Mesothelial cell of epicardium (in vitro differentiated cells): ENCODE measurements at regions not wholly inside any gene's neighbourhood (a gene's known extent, or its start where the extent isn't known, plus 50 kb on each side); places are given as distances from the start of the nearest gene placed in this dataset.

ENCODE experiments used
- DNase-seq, 2 experiments: peaks; one replicate each; pipeline ENCODE4 v3.0.0; 2021; ENCODE audit warnings: low spot score in 2 of 2; ENCODE audit not compliant: unreplicated experiment in 2 of 2
- H3K27ac Mint-ChIP-seq: 2 replicates; pipeline ENCODE4 v1.8.0; 2021; ENCODE audit warnings: mixed read lengths
- H3K27me3 Mint-ChIP-seq: 2 replicates; pipeline ENCODE4 v1.8.0; 2021; ENCODE audit warnings: low read depth, mixed read lengths
- H3K36me3 Mint-ChIP-seq: 2 replicates; pipeline ENCODE4 v1.8.0; 2021; ENCODE audit warnings: mixed read lengths
- H3K4me1 Mint-ChIP-seq: 2 replicates; pipeline ENCODE4 v1.8.0; 2021; ENCODE audit warnings: mixed read lengths
- H3K4me3 Mint-ChIP-seq: 2 replicates; pipeline ENCODE4 v1.8.0; 2021; ENCODE audit warnings: mild to moderate bottlenecking, moderate library complexity, mixed read lengths
- H3K9me3 Mint-ChIP-seq: 2 replicates; pipeline ENCODE4 v1.8.0; 2021; ENCODE audit warnings: mixed read lengths
- CTCF ChIP-seq: fragments of 200-600 bp; sonication (generic); IDR thresholded peaks from one replicate; pipeline ENCODE4 v1.5.0; 2021; ENCODE audit warnings: antibody characterized with exemption; ENCODE audit not compliant: unreplicated experiment

GRCh38 chr10:44845361-44846175 lies 65.6 kb upstream of the TMEM72 start:
- peaks cover 3% of the 10 kb centered on the region for H3K9me3 Mint-ChIP-seq
- H3K4me1 Mint-ChIP-seq, result peaks cover 3% of the 10 kb centered on the region
- no peak for TF ChIP-seq CTCF
- no peaks in the 10 kb centered on the region for H3K36me3 Mint-ChIP-seq
- no peak overlapping the region for H3K27ac Mint-ChIP-seq
- H3K27me3 Mint-ChIP-seq, result peaks cover 10% of the 10 kb centered on the region
- DNase-seq, result no peak
- H3K4me3 Mint-ChIP-seq, result no peak overlapping the region

- no peak for DNase-seq
Observed at GRCh38 chr10:44847110-44847509, 64.0 kb upstream of the TMEM72 start.

GRCh38 chr10:44848211-44848610 lies 62.9 kb upstream of the TMEM72 start:
- Mint-ChIP-seq H3K36me3 (no peaks in the 10 kb centered on the region), H3K27me3 (peaks cover 8% of the 10 kb centered on the region), H3K27ac (no peak overlapping the region), H3K4me1 (peaks cover 3% of the 10 kb centered on the region), H3K9me3 (peaks cover 3% of the 10 kb centered on the region), H3K4me3 (no peak overlapping the region)
- TF ChIP-seq CTCF, result no peak
- no peak for DNase-seq

More at GRCh38 chr10:44847110-44847509, 64.0 kb upstream of the TMEM72 start:
- Mint-ChIP-seq H3K4me1 (peaks cover 3% of the 10 kb centered on the region), H3K36me3 (no peaks in the 10 kb centered on the region), H3K27ac (no peak overlapping the region), H3K27me3 (peaks cover 8% of the 10 kb centered on the region), H3K9me3 (peaks cover 3% of the 10 kb centered on the region), H3K4me3 (no peak overlapping the region)
- no peak for TF ChIP-seq CTCF

GRCh38 chr10:44849936-44850335 lies 61.2 kb upstream of the TMEM72 start:
- H3K27me3 Mint-ChIP-seq, result peaks cover 13% of the 10 kb centered on the region
- DNase-seq, result no peak
- no peaks in the 10 kb centered on the region for H3K36me3 Mint-ChIP-seq
- H3K4me3 Mint-ChIP-seq, result no peak overlapping the region
- peaks cover 3% of the 10 kb centered on the region for H3K9me3 Mint-ChIP-seq
- no peak for TF ChIP-seq CTCF
- peaks cover 3% of the 10 kb centered on the region for H3K4me1 Mint-ChIP-seq
- H3K27ac Mint-ChIP-seq, result no peak overlapping the region

- no peak for DNase-seq
- Mint-ChIP-seq H3K27ac (no peak overlapping the region), H3K9me3 (peaks cover 3% of the 10 kb centered on the region), H3K36me3 (no peaks in the 10 kb centered on the region), H3K27me3 (peaks cover 13% of the 10 kb centered on the region), H3K4me1 (no peaks in the 10 kb centered on the region), H3K4me3 (no peak overlapping the region)
- no peak for TF ChIP-seq CTCF
Observed at GRCh38 chr10:44850356-44850934, 60.7 kb upstream of the TMEM72 start.
